ENCODE measurements at regions not wholly inside any gene's neighbourhood (a gene's known extent, or its start where the extent isn't known, plus 50 kb on each side); places are given as distances from the start of the nearest gene placed in this dataset.

- TF ChIP-seq, protein P1, sequence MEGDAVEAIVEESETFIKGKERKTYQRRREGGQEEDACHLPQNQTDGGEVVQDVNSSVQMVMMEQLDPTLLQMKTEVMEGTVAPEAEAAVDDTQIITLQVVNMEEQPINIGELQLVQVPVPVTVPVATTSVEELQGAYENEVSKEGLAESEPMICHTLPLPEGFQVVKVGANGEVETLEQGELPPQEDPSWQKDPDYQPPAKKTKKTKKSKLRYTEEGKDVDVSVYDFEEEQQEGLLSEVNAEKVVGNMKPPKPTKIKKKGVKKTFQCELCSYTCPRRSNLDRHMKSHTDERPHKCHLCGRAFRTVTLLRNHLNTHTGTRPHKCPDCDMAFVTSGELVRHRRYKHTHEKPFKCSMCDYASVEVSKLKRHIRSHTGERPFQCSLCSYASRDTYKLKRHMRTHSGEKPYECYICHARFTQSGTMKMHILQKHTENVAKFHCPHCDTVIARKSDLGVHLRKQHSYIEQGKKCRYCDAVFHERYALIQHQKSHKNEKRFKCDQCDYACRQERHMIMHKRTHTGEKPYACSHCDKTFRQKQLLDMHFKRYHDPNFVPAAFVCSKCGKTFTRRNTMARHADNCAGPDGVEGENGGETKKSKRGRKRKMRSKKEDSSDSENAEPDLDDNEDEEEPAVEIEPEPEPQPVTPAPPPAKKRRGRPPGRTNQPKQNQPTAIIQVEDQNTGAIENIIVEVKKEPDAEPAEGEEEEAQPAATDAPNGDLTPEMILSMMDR (conservative IDR thresholded peaks at IDR 0.05 in 1 of 2, IDR thresholded peaks at IDR 0.05 in 1 of 2; ENCODE audit: extremely low read depth in 1 of 2, insufficient read depth in 1 of 2, low read depth in 1 of 2, low read length in 2 of 2): no peak
- TF ChIP-seq EZH2 (IDR thresholded peaks at IDR 0.05; ENCODE audit: borderline replicate concordance, low read length): no peak
These were observed 390.2 kb downstream of the TSHZ3 start for GRCh38 chr19:30959011-30959410.

Data from mammary epithelial cell (primary cell).